ENCODE measurements at regions not wholly inside any gene's neighbourhood (a gene's known extent, or its start where the extent isn't known, plus 50 kb on each side); places are given as distances from the start of the nearest gene placed in this dataset.

- H3K4me3 ChIP-seq (ENCODE audit: insufficient read depth, low read length): no peak overlapping the region
- H3K79me2 ChIP-seq (ENCODE audit: insufficient read depth, low read length): no peaks in the 10 kb centered on the region
- no peak for DNase-seq (ENCODE audit: insufficient read length, low spot score, missing footprints)
- no peak overlapping the region for H2AFZ ChIP-seq (ENCODE audit: low read length)
- H3K4me2 ChIP-seq (ENCODE audit: insufficient read depth, low read length): no peak overlapping the region
- no peaks in the 10 kb centered on the region for H3K9me3 ChIP-seq (ENCODE audit: low read depth, low read length)
- H3K36me3 ChIP-seq (ENCODE audit: insufficient read depth, low read length): no peaks in the 10 kb centered on the region
- no peaks in the 10 kb centered on the region for H3K4me1 ChIP-seq (ENCODE audit: insufficient read depth, low read length)
- no peak overlapping the region for H3K27ac ChIP-seq (ENCODE audit: low read depth, low read length)
- peaks cover 3% of the 10 kb centered on the region for H3K27me3 ChIP-seq (ENCODE audit: insufficient read depth, low read length)
- H4K20me1 ChIP-seq (ENCODE audit: insufficient read depth, low read length): no peaks in the 10 kb centered on the region
- TF ChIP-seq, protein P1, sequence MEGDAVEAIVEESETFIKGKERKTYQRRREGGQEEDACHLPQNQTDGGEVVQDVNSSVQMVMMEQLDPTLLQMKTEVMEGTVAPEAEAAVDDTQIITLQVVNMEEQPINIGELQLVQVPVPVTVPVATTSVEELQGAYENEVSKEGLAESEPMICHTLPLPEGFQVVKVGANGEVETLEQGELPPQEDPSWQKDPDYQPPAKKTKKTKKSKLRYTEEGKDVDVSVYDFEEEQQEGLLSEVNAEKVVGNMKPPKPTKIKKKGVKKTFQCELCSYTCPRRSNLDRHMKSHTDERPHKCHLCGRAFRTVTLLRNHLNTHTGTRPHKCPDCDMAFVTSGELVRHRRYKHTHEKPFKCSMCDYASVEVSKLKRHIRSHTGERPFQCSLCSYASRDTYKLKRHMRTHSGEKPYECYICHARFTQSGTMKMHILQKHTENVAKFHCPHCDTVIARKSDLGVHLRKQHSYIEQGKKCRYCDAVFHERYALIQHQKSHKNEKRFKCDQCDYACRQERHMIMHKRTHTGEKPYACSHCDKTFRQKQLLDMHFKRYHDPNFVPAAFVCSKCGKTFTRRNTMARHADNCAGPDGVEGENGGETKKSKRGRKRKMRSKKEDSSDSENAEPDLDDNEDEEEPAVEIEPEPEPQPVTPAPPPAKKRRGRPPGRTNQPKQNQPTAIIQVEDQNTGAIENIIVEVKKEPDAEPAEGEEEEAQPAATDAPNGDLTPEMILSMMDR (IDR thresholded peaks at IDR 0.05; ENCODE audit: extremely low read depth, low read depth, low read length): no peak
These were observed 194.2 kb downstream of the EBLN2 start for GRCh38 chr3:73255609-73256029.

GRCh38 chr3:73257186-73257585, 195.7 kb downstream of the EBLN2 start:
- H3K79me2 ChIP-seq (ENCODE audit: insufficient read depth, low read length): no peaks in the 10 kb centered on the region
- H3K4me3 ChIP-seq (ENCODE audit: insufficient read depth, low read length): no peak overlapping the region
- H2AFZ ChIP-seq (ENCODE audit: low read length): no peak overlapping the region
- no peaks in the 10 kb centered on the region for H4K20me1 ChIP-seq (ENCODE audit: insufficient read depth, low read length)
- H3K36me3 ChIP-seq (ENCODE audit: insufficient read depth, low read length): no peaks in the 10 kb centered on the region
- DNase-seq (ENCODE audit: insufficient read length, low spot score, missing footprints): no peak
- no peak overlapping the region for H3K4me2 ChIP-seq (ENCODE audit: insufficient read depth, low read length)
- H3K27me3 ChIP-seq (ENCODE audit: insufficient read depth, low read length): peaks cover 6% of the 10 kb centered on the region
- no peaks in the 10 kb centered on the region for H3K9me3 ChIP-seq (ENCODE audit: low read depth, low read length)
- no peaks in the 10 kb centered on the region for H3K4me1 ChIP-seq (ENCODE audit: insufficient read depth, low read length)
- TF ChIP-seq, protein P1 (IDR thresholded peaks at IDR 0.05; ENCODE audit: extremely low read depth, low read depth, low read length): no peak
- H3K27ac ChIP-seq (ENCODE audit: low read depth, low read length): no peak overlapping the region

DNA sequence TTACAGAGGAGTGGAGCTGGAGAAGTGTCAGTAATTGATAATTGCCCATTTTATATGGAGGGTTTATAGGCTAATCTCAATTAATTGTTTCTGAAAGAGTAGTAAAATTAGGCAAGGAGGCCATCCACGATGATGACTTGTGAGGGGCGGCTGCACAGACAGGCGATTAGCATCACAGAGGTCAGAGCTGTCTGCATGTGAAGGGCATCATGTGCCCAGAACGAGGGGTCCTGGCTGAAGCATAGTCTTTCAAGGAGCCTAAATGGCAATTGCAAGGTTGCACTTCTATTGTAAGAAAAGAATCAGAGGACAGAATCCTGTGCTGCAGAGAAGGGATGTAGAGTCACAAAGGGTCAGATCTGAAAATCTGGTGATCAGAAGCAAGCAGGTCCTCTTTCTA, 196.6 kb downstream of the EBLN2 start:
- H3K27me3 ChIP-seq (ENCODE audit: insufficient read depth, low read length): peaks cover 6% of the 10 kb centered on the region
- H3K4me3 ChIP-seq (ENCODE audit: insufficient read depth, low read length): no peak overlapping the region
- TF ChIP-seq, protein P1 (IDR thresholded peaks at IDR 0.05; ENCODE audit: extremely low read depth, low read depth, low read length): no peak
- no peaks in the 10 kb centered on the region for H3K79me2 ChIP-seq (ENCODE audit: insufficient read depth, low read length)
- no peaks in the 10 kb centered on the region for H3K4me1 ChIP-seq (ENCODE audit: insufficient read depth, low read length)
- no peaks in the 10 kb centered on the region for H3K9me3 ChIP-seq (ENCODE audit: low read depth, low read length)
- H4K20me1 ChIP-seq (ENCODE audit: insufficient read depth, low read length): no peaks in the 10 kb centered on the region
- DNase-seq (ENCODE audit: insufficient read length, low spot score, missing footprints): no peak
- no peaks in the 10 kb centered on the region for H3K36me3 ChIP-seq (ENCODE audit: insufficient read depth, low read length)
- H2AFZ ChIP-seq (ENCODE audit: low read length): no peak overlapping the region
- H3K27ac ChIP-seq (ENCODE audit: low read depth, low read length): no peak overlapping the region
- no peak overlapping the region for H3K4me2 ChIP-seq (ENCODE audit: insufficient read depth, low read length)

DNA sequence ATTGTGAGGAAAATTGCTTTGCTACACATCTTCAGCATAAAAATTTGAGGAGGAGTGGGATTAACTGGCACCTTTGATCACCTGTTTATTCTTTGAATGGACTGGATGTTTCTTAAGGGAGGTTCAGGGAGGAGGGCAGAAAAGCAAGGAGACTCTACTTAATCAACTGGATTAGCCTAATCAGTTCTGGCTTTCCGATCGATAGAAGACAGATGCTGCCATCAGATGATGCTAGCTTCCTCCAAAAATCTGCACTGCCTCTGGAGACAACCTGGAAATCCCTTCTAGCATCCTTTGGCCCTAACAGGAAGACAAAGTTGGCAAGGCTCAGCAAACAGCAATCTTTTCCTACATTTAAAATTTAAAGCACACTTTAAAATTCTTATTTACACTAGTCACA, 197.8 kb downstream of the EBLN2 start:
- H3K9me3 ChIP-seq (ENCODE audit: low read depth, low read length): no peaks in the 10 kb centered on the region
- H3K4me3 ChIP-seq (ENCODE audit: insufficient read depth, low read length): no peak overlapping the region
- no peaks in the 10 kb centered on the region for H3K36me3 ChIP-seq (ENCODE audit: insufficient read depth, low read length)
- no peaks in the 10 kb centered on the region for H3K4me1 ChIP-seq (ENCODE audit: insufficient read depth, low read length)
- H2AFZ ChIP-seq (ENCODE audit: low read length): no peak overlapping the region
- no peaks in the 10 kb centered on the region for H4K20me1 ChIP-seq (ENCODE audit: insufficient read depth, low read length)
- TF ChIP-seq, protein P1 (IDR thresholded peaks at IDR 0.05; ENCODE audit: extremely low read depth, low read depth, low read length): no peak
- no peak for DNase-seq (ENCODE audit: insufficient read length, low spot score, missing footprints)
- H3K27ac ChIP-seq (ENCODE audit: low read depth, low read length): no peak overlapping the region
- H3K4me2 ChIP-seq (ENCODE audit: insufficient read depth, low read length): no peak overlapping the region
- H3K79me2 ChIP-seq (ENCODE audit: insufficient read depth, low read length): no peaks in the 10 kb centered on the region
- peaks cover 6% of the 10 kb centered on the region for H3K27me3 ChIP-seq (ENCODE audit: insufficient read depth, low read length)
